Tibial artery (tissue), 4 donors: ENCODE measurements at regions not wholly inside any gene's neighbourhood (a gene's known extent, or its start where the extent isn't known, plus 50 kb on each side); places are given as distances from the start of the nearest gene placed in this dataset.

ENCODE experiments used
- DNase-seq, 2 donors: peaks; one replicate each; pipeline ENCODE4 v3.0.0-alpha.2; 2019
- H3K27ac ChIP-seq, 2 donors: fragments of 200-600 bp; sonication (generic) in 1 of 2; 1 replicate in 1 of 2; 2 replicates in 1 of 2; pipeline ENCODE4 v1.5.1; 2018 to 2019; ENCODE audit warnings: mild to moderate bottlenecking in 1 of 2
- H3K27me3 ChIP-seq, 2 donors: fragments of 200-600 bp; sonication (generic) in 1 of 2; one replicate each; pipeline versions ENCODE4 v1.5.1 to v1.6.0; 2016 to 2019
- H3K36me3 ChIP-seq, 3 donors: fragments of 200-600 bp; sonication (generic) in 2 of 3; one replicate each; pipeline ENCODE4 v1.5.1; 2016 to 2019; ENCODE audit warnings: mild to moderate bottlenecking in 2 of 3
- H3K4me1 ChIP-seq, 4 donors: fragments of 200-600 bp; sonication (generic) in 2 of 4; 1 replicate in 3 of 4; 2 replicates in 1 of 4; pipeline ENCODE4 v1.5.1; 2016 to 2019
- H3K4me3 ChIP-seq, 2 donors: fragments of 200-600 bp; sonication (generic) in 1 of 2; 1 replicate in 1 of 2; 2 replicates in 1 of 2; pipeline ENCODE4 v1.5.1; 2018 to 2019; ENCODE audit warnings: mild to moderate bottlenecking in 2 of 2
- H3K9me3 ChIP-seq, 3 donors: fragments of 200-600 bp; sonication (generic) in 1 of 3; one replicate each; pipeline ENCODE4 v1.5.1; 2016 to 2019
- CTCF ChIP-seq, 2 experiments: fragments of 200-600 bp in 1 of 2; fragments of 450-650 bp in 1 of 2; IDR thresholded peaks; one replicate each; pipeline ENCODE4 v1.5.1; 2017 to 2019; ENCODE audit warnings: antibody characterized with exemption in 2 of 2, mild to moderate bottlenecking in 1 of 2, moderate library complexity in 1 of 2
- intact Hi-C: fragments of 100-400 bp; cut with DNase I; formaldehyde crosslinking; loops from one replicate; pipeline ENCODE4 v1.15.0; 2023; ENCODE audit warnings: low total_unique reads

DNA sequence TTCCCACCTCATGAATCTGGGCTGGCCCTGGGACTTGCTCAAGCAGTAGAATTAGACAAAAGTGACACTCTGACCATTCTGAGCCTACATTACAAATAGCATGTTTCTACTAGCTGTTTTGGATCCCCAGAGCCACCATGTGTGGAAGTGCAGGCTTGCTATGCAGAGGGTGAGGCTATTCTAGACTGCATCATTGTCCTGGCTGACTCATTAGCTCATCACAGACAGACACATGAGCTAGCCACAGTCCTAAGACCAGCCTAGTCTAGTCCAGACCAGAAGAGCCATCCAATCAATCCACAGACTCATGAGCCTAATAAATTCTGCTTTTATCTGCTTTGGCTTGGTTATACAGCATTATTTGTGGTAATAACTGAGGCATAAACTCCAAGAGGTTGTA lies 351.9 kb downstream of the PRELID2 start:
- DNase-seq, result no peak
- Histone ChIP-seq H3K4me3 (no peak overlapping the region), H3K27me3 (no peaks in the 10 kb centered on the region), H3K4me1 (peaks cover 0 to 22% (median 2%) of the 10 kb centered on the region in 4 donors), H3K36me3 (no peaks in the 10 kb centered on the region), H3K27ac (no peak overlapping the region), H3K9me3 (no peaks in the 10 kb centered on the region)
- TF ChIP-seq CTCF (IDR thresholded peaks at IDR 0.05), result no peak
- intact Hi-C loops, result no loop called here

- Histone ChIP-seq H3K9me3 (no peaks in the 10 kb centered on the region), H3K36me3 (no peaks in the 10 kb centered on the region), H3K4me3 (no peak overlapping the region), H3K27ac (no peak overlapping the region), H3K27me3 (no peaks in the 10 kb centered on the region), H3K4me1 (peaks cover 0 to 34% (median 2%) of the 10 kb centered on the region in 4 donors)
- DNase-seq, result no peak
- no peak for TF ChIP-seq CTCF (IDR thresholded peaks at IDR 0.05)
- intact Hi-C loops, result no loop called here
Observed at GRCh38 chr5:145479857-145480256, 355.3 kb downstream of the PRELID2 start.

DNA sequence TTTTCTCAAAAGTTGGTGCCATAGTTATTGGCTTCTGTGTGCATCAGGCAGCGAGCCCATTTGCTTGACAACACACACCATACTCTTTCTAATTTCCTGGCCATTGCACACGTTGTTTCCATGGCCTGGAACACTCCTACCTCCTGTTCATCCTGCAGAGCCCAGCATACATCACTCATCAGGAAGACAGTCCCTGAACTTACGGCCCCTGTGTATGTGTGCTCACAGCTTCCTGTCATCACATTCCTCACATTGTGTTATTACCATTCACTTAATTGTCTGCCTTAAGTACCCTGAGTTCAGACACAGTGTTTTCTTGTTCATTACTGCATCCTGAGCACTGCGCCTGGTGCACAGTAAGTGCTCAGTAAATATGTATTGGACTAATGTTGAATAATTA lies 355.9 kb downstream of the PRELID2 start:
- intact Hi-C loops, result no loop called here
- TF ChIP-seq CTCF (IDR thresholded peaks at IDR 0.05), result no peak
- no peak overlapping the region for H3K4me3 ChIP-seq
- H3K9me3 ChIP-seq, result no peaks in the 10 kb centered on the region
- H3K27ac ChIP-seq, result no peak overlapping the region
- no peaks in the 10 kb centered on the region for H3K36me3 ChIP-seq
- peaks cover 0 to 40% (median 2%) of the 10 kb centered on the region in 4 donors for H3K4me1 ChIP-seq
- no peak for DNase-seq
- H3K27me3 ChIP-seq, result no peaks in the 10 kb centered on the region

DNA sequence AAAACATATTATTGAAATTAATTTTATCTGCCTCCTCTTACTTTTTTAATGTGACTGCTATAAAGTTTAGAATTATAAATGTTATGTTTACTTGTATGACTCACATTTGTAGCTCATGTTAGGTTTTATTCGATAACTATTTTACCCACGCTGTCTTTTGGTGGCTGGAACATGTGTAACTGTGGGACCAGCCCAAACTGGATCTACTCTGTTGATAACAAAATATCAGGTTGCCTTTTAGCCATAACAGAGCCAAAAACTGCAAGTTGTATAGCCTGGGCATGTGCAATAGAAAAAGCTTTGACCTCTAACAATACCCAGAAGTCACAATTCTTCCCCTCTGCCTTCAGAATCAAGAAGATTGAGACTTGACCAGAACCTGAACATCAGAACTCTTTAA lies 356.5 kb downstream of the PRELID2 start:
- Histone ChIP-seq H3K4me1 (peaks cover 0 to 42% (median 2%) of the 10 kb centered on the region in 4 donors), H3K9me3 (no peaks in the 10 kb centered on the region), H3K27me3 (no peaks in the 10 kb centered on the region), H3K4me3 (no peak overlapping the region), H3K27ac (no peak overlapping the region), H3K36me3 (no peaks in the 10 kb centered on the region)
- TF ChIP-seq CTCF (IDR thresholded peaks at IDR 0.05), result no peak
- DNase-seq, result no peak
- intact Hi-C loops, result no loop called here

- H3K4me1 ChIP-seq, result peaks cover 0 to 49% (median 3%) of the 10 kb centered on the region in 4 donors
- H3K36me3 ChIP-seq, result no peaks in the 10 kb centered on the region
- no peak for DNase-seq
- intact Hi-C loops, result no loop called here
- no peaks in the 10 kb centered on the region for H3K9me3 ChIP-seq
- no peaks in the 10 kb centered on the region for H3K27me3 ChIP-seq
- no peak overlapping the region for H3K27ac ChIP-seq
- H3K4me3 ChIP-seq, result no peak overlapping the region
- no peak for TF ChIP-seq CTCF (IDR thresholded peaks at IDR 0.05)
Observed at GRCh38 chr5:145473042-145473642, 362.0 kb downstream of the PRELID2 start.
